Kasumi-1 (cell line): ENCODE measurements at regions not wholly inside any gene's neighbourhood (a gene's known extent, or its start where the extent isn't known, plus 50 kb on each side); places are given as distances from the start of the nearest gene placed in this dataset.
"Not testable (repeated sequence)": the region's sequence is repeated elsewhere in the genome, so short reads cannot be mapped to it uniquely, and the experiment has no call there.

Experiments
- DNase-seq, 2 experiments: peaks; one replicate each; lab custom pipeline; 2025; lab: John Stamatoyannopoulos, UW

DNA sequence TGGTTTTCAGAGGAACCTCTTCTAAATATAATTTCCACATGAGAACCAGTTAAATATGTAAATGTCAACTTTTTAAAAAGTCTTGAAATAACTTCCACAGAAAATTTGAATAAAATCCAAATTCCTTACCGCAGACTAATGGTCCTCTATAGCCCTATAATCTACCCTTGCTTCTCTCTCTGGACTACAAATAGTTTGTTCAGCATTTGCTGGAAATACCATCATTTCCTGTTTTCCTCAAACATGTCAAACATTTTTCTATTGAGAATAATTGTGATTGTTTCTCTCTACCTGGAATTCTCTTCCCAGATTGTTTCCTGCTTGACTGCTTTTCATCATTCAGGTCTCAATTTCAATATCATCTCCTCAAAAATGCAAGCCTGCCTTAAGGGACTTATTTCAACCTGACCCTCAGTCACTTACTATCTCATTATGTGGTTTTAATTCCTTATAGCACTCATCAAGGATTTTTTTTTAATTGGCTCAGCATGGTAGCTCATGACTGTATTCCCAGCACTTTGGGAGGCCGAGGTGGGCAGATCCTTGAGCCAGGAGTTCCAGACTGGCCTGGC lies 898.9 kb upstream of the MIR17HG start:
- no peak for DNase-seq

DNA sequence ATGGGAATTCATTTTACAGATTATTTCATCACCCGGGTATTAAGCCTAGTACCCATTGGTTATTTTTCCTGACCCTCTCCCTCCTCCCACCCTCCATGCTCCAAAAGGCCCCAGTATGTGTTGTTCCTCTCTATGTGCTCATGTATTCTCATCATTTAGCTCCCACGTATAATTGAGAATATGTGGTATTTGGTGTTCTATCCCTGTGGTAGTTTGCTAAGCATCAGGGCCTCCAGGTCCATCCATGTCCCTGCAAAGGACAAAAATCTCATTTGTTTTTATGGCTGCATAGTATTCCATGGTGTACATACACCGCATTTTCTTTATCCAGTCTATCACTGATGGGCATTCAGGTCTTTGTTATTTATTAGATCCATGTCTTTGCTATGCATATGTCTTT lies 894.1 kb upstream of the MIR17HG start:
- no peak for DNase-seq

GRCh38 chr13:90454002-90454636 lies 893.4 kb upstream of the MIR17HG start:
- no peak for DNase-seq

GRCh38 chr13:90455067-90455466 lies 892.4 kb upstream of the MIR17HG start:
- DNase-seq, result no peak

DNA sequence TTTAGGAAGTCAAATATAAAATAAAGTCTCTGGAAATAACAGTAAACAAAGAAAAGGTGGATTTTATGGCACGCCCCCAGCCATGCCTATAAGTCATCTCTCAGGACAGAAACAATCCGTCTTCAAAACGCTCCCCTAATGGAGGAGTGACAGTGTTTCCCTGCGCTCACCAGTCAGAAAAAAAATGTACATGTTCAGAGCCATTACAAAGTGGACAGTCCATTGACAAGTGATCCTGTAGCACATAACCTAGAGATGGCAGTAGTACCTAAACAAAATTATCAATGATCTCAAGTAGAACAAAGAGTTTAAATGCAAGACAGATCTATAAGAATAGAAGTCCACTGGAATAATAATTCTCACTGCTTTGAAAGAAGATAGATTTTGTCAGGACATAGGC lies 891.7 kb upstream of the MIR17HG start:
- DNase-seq, result no peak

DNA sequence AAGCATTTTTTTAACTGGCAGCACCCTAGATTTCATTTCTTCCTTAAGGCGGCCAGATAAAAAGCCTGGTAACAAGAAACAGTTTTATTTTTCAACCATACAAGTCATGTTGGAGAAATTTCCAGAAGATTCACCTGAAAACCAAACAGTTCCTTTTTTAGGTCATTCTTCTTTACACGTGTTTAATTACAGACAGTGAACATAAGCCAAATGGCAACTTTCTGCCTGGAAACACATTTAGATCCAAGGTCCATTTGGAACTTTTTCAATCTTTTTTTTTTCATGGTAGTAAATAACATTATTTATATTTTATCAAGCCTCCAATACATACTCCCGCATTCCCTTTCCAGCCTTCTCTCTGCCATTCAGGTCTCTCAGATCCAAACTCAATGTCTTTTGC lies 886.1 kb upstream of the MIR17HG start:
- no peak for DNase-seq

- no peak for DNase-seq
These were observed 870.3 kb upstream of the MIR17HG start for GRCh38 chr13:90477216-90477615.

DNA sequence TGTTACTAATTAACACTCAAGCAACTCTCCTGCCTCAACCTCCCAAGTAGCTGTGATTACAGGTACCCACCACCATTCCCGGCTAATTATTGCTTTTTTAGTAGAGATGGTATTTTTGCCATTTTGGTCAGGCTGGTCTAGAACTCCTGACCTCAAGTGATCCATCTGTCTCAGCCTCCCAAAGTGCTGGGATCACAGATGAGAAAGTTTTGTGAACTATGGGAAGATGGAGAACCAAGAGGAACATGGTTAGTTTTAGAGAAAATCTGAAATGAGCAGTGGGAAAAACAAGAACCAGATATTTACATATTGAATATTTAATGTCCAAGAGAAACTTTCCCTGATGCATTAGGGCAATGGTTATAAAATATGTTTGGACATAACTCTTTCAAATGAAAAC lies 863.6 kb upstream of the MIR17HG start:
- no peak for DNase-seq

DNA sequence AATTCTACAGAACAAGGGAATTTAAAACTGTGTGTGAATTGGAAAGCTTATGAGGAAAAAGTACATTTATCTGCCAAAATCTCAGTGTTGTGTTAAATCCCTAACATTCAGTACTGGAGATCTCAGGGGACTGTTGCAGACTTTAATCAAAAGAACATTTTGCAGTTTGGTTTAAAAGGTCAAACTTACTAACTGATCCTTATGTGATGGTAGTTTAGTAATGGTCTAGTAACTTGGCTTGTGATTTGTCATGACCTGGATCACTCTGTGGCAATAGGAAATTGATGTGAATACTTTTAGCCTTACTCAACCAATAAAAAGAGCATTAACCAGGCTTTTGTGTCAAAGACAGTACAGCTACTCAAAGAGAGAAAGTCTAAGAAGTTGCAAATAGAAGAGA lies 862.1 kb upstream of the MIR17HG start:
- no peak for DNase-seq

- no peak for DNase-seq
These were observed 854.6 kb upstream of the MIR17HG start for GRCh38 chr13:90492872-90493271.

DNA sequence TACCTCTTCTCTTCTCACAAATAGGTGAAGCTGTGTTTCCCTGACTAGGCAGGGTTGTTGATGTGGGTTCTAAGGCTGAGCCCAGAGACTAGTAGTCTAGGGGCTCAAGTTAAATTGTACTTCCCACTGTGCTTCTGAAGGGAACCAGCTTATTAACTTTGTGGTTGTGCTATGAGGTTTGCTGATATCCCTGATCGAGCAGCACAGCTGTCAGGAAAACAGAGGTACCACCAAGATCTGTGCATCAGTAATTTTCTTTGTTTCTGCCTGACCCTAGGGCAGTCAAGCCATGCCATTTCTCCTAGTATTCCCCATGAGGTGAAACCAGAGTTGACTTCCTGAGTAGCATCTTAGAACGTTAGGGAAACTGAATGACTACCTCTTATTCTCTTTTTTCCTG lies 853.8 kb upstream of the MIR17HG start:
- no peak for DNase-seq

DNA sequence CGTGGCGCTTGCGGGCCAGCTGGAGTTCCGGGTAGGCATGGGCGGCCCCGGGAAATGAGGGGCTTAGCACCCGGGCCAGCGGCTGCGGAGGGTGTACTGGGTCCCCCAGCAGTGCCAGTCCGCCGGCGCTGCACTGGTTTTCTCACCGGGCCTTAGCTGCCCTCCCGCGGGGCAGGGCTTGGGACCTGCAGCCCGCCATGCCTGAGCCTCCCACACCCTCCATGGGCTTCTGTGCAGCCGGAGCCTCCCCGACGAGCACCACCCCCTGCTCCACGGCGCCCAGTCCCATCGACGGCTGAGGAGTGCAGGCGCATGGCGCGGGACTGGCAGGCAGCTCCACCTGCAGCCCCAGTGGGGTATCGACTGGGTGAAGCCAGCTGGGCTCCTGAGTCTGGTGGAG lies 852.6 kb upstream of the MIR17HG start:
- DNase-seq, result not testable (repeated sequence)

DNA sequence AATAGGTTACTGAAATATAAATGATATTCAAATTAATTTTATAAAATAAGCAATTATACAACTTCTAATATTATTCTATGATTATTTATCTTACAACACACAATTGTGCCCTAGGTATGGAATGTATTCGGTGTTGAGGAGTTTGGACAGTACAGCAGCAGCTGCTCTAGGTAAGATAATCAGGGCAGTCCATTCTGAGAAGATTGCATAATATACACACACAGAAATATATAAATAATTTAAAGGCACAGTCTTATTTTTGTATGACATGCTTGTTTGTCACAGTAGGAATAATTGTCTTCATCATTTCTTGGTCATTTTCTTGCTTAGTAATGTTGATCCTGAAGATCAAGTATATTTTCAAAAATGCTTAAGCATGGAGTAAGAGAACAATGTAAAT lies 849.4 kb upstream of the MIR17HG start:
- no peak for DNase-seq

DNA sequence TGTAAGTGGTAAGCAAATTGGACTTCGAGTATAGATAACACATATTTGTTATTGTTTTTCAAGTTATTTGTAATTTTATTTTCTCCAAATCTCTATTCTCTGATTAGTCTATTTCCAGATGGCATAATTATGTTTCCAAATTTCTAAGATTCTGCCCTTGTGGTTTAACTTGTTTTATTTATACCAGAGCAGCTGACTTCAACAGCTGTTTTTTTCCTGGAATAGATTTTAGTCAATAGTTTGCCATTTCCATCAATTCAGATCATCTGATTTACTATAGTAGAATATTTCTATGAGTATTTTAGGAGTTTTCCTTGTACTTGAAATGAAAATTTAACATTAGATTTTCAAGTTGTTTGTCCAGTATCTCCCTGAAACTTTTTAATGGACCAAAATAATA lies 848.7 kb upstream of the MIR17HG start:
- no peak for DNase-seq

- DNase-seq, result no peak
These were observed 846.9 kb upstream of the MIR17HG start for GRCh38 chr13:90500569-90500968.

DNA sequence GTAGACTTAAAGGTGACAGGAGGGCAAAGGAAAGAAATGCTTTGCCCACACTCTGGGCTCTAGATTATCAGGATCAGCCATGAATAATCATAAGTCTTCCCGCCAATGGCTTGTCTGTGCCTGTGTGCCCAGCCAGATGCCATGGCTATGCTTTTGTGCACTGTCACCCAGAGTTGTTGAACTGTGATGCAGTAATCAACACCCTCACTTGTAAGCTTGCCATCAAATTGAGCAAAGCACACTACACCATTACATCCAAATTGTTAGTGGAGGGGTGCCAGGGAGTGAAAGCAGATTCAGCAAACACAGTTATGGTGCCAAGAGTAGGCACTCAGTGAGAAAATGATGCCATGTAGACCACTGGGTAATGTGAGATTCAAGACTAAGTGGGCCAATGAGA lies 845.3 kb upstream of the MIR17HG start:
- DNase-seq, result no peak

GRCh38 chr13:90502762-90503161 lies 844.7 kb upstream of the MIR17HG start:
- DNase-seq, result no peak

GRCh38 chr13:90510319-90510718 lies 837.2 kb upstream of the MIR17HG start:
- DNase-seq, result no peak

DNA sequence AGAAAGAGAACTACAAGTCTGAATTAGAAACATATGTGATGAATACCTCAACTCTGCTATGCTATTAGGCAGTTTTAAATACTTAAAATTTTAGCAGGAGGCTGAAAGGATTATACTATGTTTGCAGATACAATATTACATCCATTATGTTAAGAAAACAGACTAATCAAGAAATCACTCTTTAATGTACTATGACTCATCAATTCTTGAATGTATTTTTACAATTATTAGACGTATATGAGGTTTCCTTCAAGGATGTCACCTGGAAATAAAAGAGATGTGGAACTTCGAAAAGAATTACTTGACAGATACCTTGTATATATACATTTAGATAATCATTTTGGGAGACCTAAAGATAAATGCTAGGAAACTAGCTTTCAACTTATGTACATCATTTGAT lies 835.6 kb upstream of the MIR17HG start:
- DNase-seq, result no peak

GRCh38 chr13:90514712-90515111 lies 832.8 kb upstream of the MIR17HG start:
- DNase-seq, result not testable (repeated sequence)

DNA sequence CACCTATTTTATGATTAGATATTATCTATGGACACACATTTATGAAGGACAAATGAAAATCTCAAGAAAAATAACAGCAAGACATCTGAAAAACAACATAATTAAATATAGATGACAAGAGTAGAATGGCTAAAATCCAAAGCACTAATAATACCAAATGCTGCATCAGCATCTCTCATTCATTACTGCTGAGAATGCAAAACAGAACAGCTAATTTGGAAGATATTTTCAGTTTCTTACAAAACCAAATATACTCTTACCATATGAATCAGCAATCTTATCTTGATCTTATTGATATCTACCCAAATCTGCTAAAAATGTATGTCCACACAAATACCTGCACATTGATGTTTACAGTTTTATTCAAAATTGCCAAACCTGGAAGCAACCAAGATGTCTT lies 829.1 kb upstream of the MIR17HG start:
- no peak for DNase-seq

DNA sequence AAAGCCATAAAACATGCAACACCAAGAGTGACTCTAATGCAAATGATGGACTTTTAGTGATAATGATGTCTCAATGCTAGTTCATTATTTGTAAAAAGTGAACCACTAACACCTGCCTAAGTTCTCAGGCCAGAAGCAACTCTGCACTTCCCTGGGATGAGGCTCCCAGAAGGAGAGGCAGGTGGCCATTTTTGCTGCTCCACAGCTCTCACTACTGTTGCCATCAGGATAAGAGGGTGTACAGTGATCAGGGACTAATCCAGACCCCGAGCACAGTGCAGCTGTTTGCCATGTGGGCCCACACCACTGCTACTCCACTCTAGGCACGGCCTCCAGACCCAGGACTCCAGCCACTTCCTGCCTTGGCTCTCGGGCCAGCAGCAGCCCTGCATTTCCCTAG lies 828.3 kb upstream of the MIR17HG start:
- no peak for DNase-seq

- no peak for DNase-seq
These were observed 820.8 kb upstream of the MIR17HG start for GRCh38 chr13:90526711-90527110.

- DNase-seq, result no peak
These were observed 815.7 kb upstream of the MIR17HG start for GRCh38 chr13:90531744-90532143.
